ENCODE measurements at regions not wholly inside any gene's neighbourhood (a gene's known extent, or its start where the extent isn't known, plus 50 kb on each side); places are given as distances from the start of the nearest gene placed in this dataset.
"Not testable (repeated sequence)": the region's sequence is repeated elsewhere in the genome, so short reads cannot be mapped to it uniquely, and the experiment has no call there.

- DNase-seq: no peak
These were observed 815.3 kb downstream of the RNF144A start for GRCh38 chr2:7732497-7732896.

- no peak for DNase-seq
These were observed 819.6 kb downstream of the RNF144A start for GRCh38 chr2:7736646-7737305.

GRCh38 chr2:7738596-7738995 is 821.4 kb downstream of the RNF144A start:
- no peak for DNase-seq

GRCh38 chr2:7740114-7740513 is 822.9 kb downstream of the RNF144A start:
- no peak for DNase-seq

GRCh38 chr2:7742301-7742700 is 825.1 kb downstream of the RNF144A start:
- no peak for DNase-seq

GRCh38 chr2:7744827-7745226 is 827.6 kb downstream of the RNF144A start:
- peak; percentile 77 for DNase-seq

- DNase-seq: no peak
These were observed 828.2 kb downstream of the RNF144A start for GRCh38 chr2:7745369-7745768.

- DNase-seq: peak; percentile 45
These were observed 831.7 kb downstream of the RNF144A start for GRCh38 chr2:7748717-7749415.

GRCh38 chr2:7749895-7750559 is 832.8 kb downstream of the RNF144A start:
- no peak for DNase-seq

GRCh38 chr2:7752291-7752690 is 835.1 kb downstream of the RNF144A start:
- DNase-seq: no peak

GRCh38 chr2:7753777-7754176 is 836.6 kb downstream of the RNF144A start:
- DNase-seq: no peak

GRCh38 chr2:7755879-7756278 is 838.7 kb downstream of the RNF144A start:
- no peak for DNase-seq

- no peak for DNase-seq
These were observed 841.0 kb downstream of the RNF144A start for GRCh38 chr2:7758073-7758759.

GRCh38 chr2:7759898-7760297 is 842.7 kb downstream of the RNF144A start:
- DNase-seq: no peak

- not testable (repeated sequence) for DNase-seq
These were observed 846.2 kb downstream of the RNF144A start for GRCh38 chr2:7763418-7763817.

- DNase-seq: no peak
These were observed 848.0 kb downstream of the RNF144A start for GRCh38 chr2:7765236-7765635.

- no peak for DNase-seq
These were observed 849.0 kb downstream of the RNF144A start for GRCh38 chr2:7766088-7766722.

GRCh38 chr2:7766978-7767565 is 849.9 kb downstream of the RNF144A start:
- no peak for DNase-seq

- DNase-seq: no peak
These were observed 850.7 kb downstream of the RNF144A start for GRCh38 chr2:7767902-7768301.

- DNase-seq: no peak
These were observed 854.6 kb downstream of the RNF144A start for GRCh38 chr2:7771781-7772180.

GRCh38 chr2:7773362-7774360 is 856.4 kb downstream of the RNF144A start:
- peak; percentile 33 for DNase-seq

All from CD4-positive, alpha-beta T cell treated with Interleukin-10 for 1 hour (primary cell).